ENCODE measurements at regions not wholly inside any gene's neighbourhood (a gene's known extent, or its start where the extent isn't known, plus 50 kb on each side); places are given as distances from the start of the nearest gene placed in this dataset.

DNA sequence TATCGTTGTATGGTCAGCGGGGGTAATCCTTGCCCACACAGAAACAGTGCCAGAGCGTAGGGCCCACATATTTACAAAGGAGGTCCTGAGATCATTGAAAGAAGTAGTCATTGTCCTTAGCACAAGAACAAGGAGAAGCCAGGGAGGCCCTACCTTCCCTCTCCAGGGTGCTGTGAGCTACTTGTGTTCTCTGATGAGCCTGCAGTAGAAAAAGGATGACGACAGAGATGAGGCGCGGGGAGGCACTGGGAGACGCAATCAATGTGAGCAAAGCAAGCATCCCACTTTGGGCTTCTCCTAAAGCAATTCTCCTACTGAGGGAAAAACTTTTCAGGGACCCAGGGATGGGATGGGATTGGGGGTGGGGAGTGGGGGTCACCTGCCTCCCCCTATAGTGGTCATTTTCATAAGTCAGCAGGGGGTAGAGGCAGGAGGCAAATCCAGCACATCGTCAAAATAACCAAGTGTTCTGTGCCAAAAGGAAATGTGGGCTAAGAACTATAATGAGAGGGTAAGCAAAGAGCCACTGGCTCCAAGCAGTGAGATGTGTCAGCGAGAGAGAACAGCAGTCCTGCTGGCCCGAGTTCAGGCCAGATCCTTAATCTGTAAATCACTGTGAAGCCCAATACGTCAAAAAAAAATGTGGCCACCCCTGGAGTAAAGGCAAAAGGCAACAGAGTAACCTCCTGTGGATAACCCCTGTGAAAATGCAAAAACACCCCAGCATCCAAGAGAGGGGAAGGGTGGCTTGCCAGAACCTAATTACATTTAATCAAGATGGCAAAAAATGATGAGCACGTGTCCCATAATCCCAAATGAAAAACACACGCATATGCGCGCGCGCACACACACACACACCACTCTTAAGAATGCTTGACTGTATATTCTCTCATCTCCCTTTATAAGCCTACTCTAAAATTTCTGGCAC lies 136.6 kb upstream of the HHIP start:
- H3K4me3 ChIP-seq (ENCODE audit: low read depth, low read length): no peak overlapping the region
- no peak for DNase-seq (ENCODE audit: low read depth, low spot score)
- in situ Hi-C loops (cut with HindIII; ENCODE audit: low sequenced_read_pairs): no loop called here
- TF ChIP-seq, protein P1, sequence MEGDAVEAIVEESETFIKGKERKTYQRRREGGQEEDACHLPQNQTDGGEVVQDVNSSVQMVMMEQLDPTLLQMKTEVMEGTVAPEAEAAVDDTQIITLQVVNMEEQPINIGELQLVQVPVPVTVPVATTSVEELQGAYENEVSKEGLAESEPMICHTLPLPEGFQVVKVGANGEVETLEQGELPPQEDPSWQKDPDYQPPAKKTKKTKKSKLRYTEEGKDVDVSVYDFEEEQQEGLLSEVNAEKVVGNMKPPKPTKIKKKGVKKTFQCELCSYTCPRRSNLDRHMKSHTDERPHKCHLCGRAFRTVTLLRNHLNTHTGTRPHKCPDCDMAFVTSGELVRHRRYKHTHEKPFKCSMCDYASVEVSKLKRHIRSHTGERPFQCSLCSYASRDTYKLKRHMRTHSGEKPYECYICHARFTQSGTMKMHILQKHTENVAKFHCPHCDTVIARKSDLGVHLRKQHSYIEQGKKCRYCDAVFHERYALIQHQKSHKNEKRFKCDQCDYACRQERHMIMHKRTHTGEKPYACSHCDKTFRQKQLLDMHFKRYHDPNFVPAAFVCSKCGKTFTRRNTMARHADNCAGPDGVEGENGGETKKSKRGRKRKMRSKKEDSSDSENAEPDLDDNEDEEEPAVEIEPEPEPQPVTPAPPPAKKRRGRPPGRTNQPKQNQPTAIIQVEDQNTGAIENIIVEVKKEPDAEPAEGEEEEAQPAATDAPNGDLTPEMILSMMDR (IDR thresholded peaks at IDR 0.05; ENCODE audit: low read depth, low read length): no peak

DNA sequence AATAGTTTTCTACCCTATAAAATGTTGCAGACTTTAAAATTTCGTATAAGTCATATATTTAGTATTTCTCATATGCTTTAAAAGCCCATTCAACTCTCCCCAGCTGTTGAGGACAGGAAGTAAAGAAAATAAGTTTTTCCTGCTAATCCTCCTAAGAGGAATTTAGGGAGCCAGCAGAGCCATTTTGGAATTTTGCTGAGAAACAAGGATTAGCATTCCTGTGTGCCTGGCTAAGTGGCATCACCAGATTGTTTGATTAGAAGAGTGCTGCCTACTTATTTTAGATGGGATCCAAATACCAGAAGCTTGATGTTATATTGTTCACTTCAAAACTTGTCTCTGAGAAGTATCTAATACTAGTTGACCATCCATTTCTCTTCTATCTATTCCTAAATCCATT lies 131.2 kb upstream of the HHIP start:
- no peak for DNase-seq (ENCODE audit: low read depth, low spot score)
- TF ChIP-seq, protein P1 (IDR thresholded peaks at IDR 0.05; ENCODE audit: low read depth, low read length): no peak
- H3K4me3 ChIP-seq (ENCODE audit: low read depth, low read length): no peak overlapping the region
- in situ Hi-C loops (cut with HindIII; ENCODE audit: low sequenced_read_pairs): no loop called here

DNA sequence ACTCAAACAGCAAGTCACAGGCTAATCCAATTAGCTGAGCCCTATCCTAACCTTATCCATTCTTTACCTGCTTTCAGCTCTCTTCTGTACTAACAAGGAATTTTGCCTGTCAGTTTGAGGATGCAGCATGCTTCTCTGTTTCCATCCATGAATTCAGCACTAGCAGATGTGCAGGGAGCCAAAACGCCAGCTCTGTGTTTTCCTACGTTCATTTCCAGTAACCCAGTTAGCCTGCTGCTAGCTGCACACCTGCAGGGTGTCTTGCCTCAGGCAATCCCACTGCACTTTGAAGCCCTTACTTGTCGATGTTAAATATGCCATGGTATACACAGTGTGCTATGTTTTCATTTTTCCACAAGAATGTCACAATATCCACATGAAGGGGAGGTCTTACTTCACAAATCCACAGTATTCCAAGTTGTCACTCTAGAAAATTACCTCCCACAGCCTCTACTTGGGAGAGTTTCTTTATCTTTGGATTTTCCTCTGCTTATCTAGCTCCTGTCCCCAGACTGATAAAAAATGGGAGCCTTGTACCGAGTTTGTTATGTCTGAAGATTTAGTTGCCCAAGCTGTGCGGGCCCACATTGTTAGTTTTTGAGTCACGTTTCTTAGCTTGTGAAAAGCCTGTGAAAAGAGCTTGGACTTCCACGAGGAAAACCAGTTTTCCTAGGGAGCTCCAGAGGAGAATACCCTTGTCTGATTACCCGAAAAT lies 127.6 kb upstream of the HHIP start:
- H3K4me3 ChIP-seq (ENCODE audit: low read depth, low read length): no peak overlapping the region
- TF ChIP-seq, protein P1 (IDR thresholded peaks at IDR 0.05; ENCODE audit: low read depth, low read length): no peak
- in situ Hi-C loops (cut with HindIII; ENCODE audit: low sequenced_read_pairs): no loop called here
- peak; percentile 19 for DNase-seq (ENCODE audit: low read depth, low spot score)

GRCh38 chr4:144531841-144532240 lies 114.1 kb upstream of the HHIP start:
- in situ Hi-C loops (cut with HindIII; ENCODE audit: low sequenced_read_pairs): no loop called here
- TF ChIP-seq, protein P1 (IDR thresholded peaks at IDR 0.05; ENCODE audit: low read depth, low read length): no peak
- H3K4me3 ChIP-seq (ENCODE audit: low read depth, low read length): no peak overlapping the region
- no peak for DNase-seq (ENCODE audit: low read depth, low spot score)

- in situ Hi-C loops (cut with HindIII; ENCODE audit: low sequenced_read_pairs): no loop called here
- DNase-seq (ENCODE audit: low read depth, low spot score): no peak
- H3K4me3 ChIP-seq (ENCODE audit: low read depth, low read length): no peak overlapping the region
- TF ChIP-seq, protein P1 (IDR thresholded peaks at IDR 0.05; ENCODE audit: low read depth, low read length): no peak
These were observed 98.2 kb upstream of the HHIP start for GRCh38 chr4:144547678-144548298.

DNA sequence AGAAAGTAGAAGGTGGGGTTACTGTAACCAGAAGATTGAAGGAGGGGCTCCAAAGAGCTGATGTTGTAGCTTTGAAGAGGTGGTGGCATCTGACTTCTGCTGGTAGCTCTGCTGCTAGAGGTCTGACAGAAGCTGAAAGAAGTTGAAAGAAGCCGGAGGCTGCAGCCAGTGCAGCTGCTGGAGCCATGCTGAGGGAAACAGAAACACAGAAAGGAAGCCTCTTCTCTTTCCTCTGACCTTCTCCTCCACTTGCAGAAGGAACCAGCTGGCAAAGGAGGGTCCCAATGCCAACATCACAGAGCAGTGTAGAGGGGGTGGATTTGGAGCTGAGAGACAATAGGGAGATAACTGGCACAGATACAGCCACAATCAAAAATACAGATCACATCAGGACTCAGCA lies 89.3 kb upstream of the HHIP start:
- in situ Hi-C loops (cut with HindIII; ENCODE audit: low sequenced_read_pairs): no loop called here
- DNase-seq (ENCODE audit: low read depth, low spot score): no peak
- no peak overlapping the region for H3K4me3 ChIP-seq (ENCODE audit: low read depth, low read length)
- TF ChIP-seq, protein P1 (IDR thresholded peaks at IDR 0.05; ENCODE audit: low read depth, low read length): no peak
